Hepatocyte (in vitro differentiated cells): ENCODE measurements at regions not wholly inside any gene's neighbourhood (a gene's known extent, or its start where the extent isn't known, plus 50 kb on each side); places are given as distances from the start of the nearest gene placed in this dataset.
"Not testable (repeated sequence)": the region's sequence is repeated elsewhere in the genome, so short reads cannot be mapped to it uniquely, and the experiment has no call there.

ENCODE experiments used
- DNase-seq: peaks from one replicate; pipeline ENCODE4 v3.0.0-alpha.2; 2016; ENCODE audit warnings: low spot score
- H2AFZ ChIP-seq: fragments of 200-600 bp; sonication (generic); 2 replicates; pipeline ENCODE4 v1.6.0; 2016; ENCODE audit warnings: antibody characterized with exemption, mild to moderate bottlenecking
- H3K27ac ChIP-seq: fragments of 200-600 bp; sonication (generic); 2 replicates; pipeline ENCODE4 v1.5.1; 2016; ENCODE audit warnings: mild to moderate bottlenecking
- H3K27me3 ChIP-seq: fragments of 200-600 bp; sonication (generic); 2 replicates; pipeline ENCODE4 v1.6.1; 2016
- H3K36me3 ChIP-seq: fragments of 200-600 bp; sonication (generic); replicated peaks from 2 replicates; pipeline ENCODE4 v1.5.1; 2016; ENCODE audit warnings: low read depth; ENCODE audit not compliant: insufficient read depth
- H3K4me1 ChIP-seq: fragments of 200-600 bp; sonication (generic); 2 replicates; pipeline ENCODE4 v1.5.1; 2016; ENCODE audit warnings: mild to moderate bottlenecking, moderate library complexity; ENCODE audit not compliant: insufficient read depth
- H3K4me2 ChIP-seq: fragments of 200-600 bp; sonication (generic); 2 replicates; pipeline ENCODE4 v1.6.0; 2016
- H3K4me3 ChIP-seq: fragments of 200-600 bp; sonication (generic); 2 replicates; pipeline ENCODE4 v1.5.1; 2016; ENCODE audit warnings: mild to moderate bottlenecking
- H3K79me2 ChIP-seq: fragments of 200-600 bp; sonication (generic); 2 replicates; pipeline ENCODE4 v1.6.0; 2017; ENCODE audit warnings: mild to moderate bottlenecking
- H3K9me2 ChIP-seq: fragments of 200-600 bp; sonication (generic); replicated peaks from 2 replicates; pipeline ENCODE4 v1.6.0; 2017; ENCODE audit warnings: mild to moderate bottlenecking; ENCODE audit not compliant: insufficient read depth
- H3K9me3 ChIP-seq: fragments of 200-600 bp; sonication (generic); 2 replicates; pipeline ENCODE4 v1.5.1; 2016; ENCODE audit warnings: low read depth, mild to moderate bottlenecking
- H4K20me1 ChIP-seq: fragments of 200-600 bp; sonication (generic); 2 replicates; pipeline ENCODE4 v1.6.0; 2016; ENCODE audit warnings: mild to moderate bottlenecking; ENCODE audit not compliant: insufficient read depth, poor library complexity, severe bottlenecking
- CTCF ChIP-seq: fragments of 200-600 bp; sonication (generic); IDR thresholded peaks from 2 replicates; pipeline ENCODE4 v1.5.1; 2016; ENCODE audit warnings: antibody characterized with exemption, mild to moderate bottlenecking; ENCODE audit not compliant: poor library complexity
- EZH2 ChIP-seq: fragments of 200-600 bp; sonication (generic); IDR thresholded peaks from 2 replicates; pipeline ENCODE4 v1.6.1; 2016; ENCODE audit warnings: antibody characterized with exemption, mild to moderate bottlenecking, borderline replicate concordance
- EZH2phosphoT487 ChIP-seq: fragments of 200-600 bp; sonication (generic); IDR thresholded peaks from one replicate; pipeline ENCODE4 v1.6.1; 2018; ENCODE audit warnings: antibody characterized with exemption, mild to moderate bottlenecking, low read depth, moderate library complexity; ENCODE audit not compliant: unreplicated experiment, severe bottlenecking
- WGBS: methylation state at CpG from one replicate; pipeline ENCODE4 v1.1.6; 2016; ENCODE audit warnings: low lambda C conversion rate; ENCODE audit errors: missing lambda C conversion rate; 5-methylcytosine and 5-hydroxymethylcytosine counted together

DNA sequence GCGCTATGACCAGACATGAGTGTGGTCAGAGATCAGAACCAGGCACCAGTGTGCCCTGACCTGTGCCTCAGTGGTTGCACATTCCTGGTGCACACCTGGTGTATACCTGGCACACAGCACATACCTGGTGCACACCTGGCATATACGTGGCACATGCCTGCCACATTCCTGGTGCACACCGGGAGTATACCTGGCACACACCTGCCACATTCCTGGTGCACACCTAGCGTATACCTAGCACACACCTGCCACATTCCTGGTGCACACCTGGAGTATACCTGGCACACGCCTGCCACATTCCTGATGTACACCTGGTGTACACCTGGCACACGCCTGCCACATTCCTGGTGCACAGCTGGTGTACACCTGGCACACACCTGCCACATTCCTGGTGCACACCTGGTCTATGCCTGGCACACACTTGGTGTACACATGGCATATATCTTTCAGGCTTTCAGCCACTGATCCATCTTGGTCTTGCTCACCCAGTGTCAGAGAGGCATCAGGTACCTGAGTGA lies 61.3 kb upstream of the ADGRL1 start:
- Histone ChIP-seq H3K27me3 (peaks cover 6% of the 10 kb centered on the region), H3K4me2 (no peak overlapping the region), H3K9me3 (no peaks in the 10 kb centered on the region), H3K4me3 (no peak overlapping the region), H3K36me3 (no peaks in the 10 kb centered on the region), H4K20me1 (no peaks in the 10 kb centered on the region), H2AFZ (no peak overlapping the region), H3K9me2 (no peaks in the 10 kb centered on the region), H3K4me1 (peaks cover 12% of the 10 kb centered on the region), H3K79me2 (no peaks in the 10 kb centered on the region), H3K27ac (no peak overlapping the region)
- 94% methylated on average over 6 of the region's 6 CpGs for WGBS
- DNase-seq: no peak
- TF ChIP-seq EZH2 (no peak), CTCF (no peak)

- H3K9me3 ChIP-seq, H4K20me1 ChIP-seq, H3K27ac ChIP-seq, DNase-seq, H3K27me3 ChIP-seq, H3K79me2 ChIP-seq, H3K36me3 ChIP-seq, H3K4me3 ChIP-seq, H3K9me2 ChIP-seq: not testable (repeated sequence)
- 91% methylated on average over 4 of the region's 4 CpGs for WGBS
- H2AFZ ChIP-seq: peak overlapping the region; percentile 84
- H3K4me1 ChIP-seq: peaks cover 12% of the 10 kb centered on the region
- peak overlapping the region; percentile 94 for H3K4me2 ChIP-seq
Observed at GRCh38 chr19:14266208-14266607, 60.2 kb upstream of the ADGRL1 start.

DNA sequence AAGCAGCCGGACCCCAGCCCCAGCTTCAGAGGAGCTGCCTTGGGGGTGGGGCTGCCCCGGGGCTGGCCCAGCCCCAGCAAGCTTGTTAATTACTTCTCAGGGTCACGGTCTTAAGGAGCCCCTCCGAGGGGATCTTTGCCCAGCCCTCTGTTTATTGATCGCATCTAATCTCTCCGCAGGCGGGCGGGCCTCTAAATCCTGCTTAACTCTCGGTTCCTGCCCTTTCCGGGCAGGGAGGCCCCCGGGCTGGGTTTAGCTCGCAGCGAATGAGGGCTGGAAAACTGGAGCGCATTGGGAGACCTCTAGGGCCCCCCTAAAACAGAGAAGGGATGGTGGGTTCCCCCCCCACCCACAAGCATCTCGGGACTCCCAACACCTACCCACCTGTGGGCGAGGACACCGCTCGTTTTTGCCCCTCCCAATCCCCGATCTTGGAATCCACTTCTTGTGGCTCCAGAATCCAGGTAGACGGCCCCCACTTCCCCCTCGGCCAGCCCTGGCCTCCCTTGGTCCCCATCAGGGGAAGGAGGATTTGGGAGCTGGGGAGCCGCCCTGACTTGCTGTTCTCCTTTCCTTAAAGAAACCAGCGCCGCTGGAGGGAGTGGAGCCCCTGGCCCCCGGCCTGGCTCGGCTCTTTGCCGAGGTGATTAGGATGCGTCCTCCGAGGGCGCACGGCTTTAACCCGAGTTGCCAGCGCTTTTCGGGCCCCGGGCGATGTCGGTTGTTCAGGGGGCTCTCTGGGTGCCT lies 59.5 kb upstream of the ADGRL1 start:
- WGBS: 3% methylated on average over 37 of the region's 37 CpGs
- Histone ChIP-seq H3K4me3 (peak overlapping the region; percentile 21), H3K27ac (peak overlapping the region; percentile 27), H3K27me3 (peaks cover 6% of the 10 kb centered on the region), H3K4me2 (peak overlapping the region; percentile 94), H3K36me3 (no peaks in the 10 kb centered on the region), H3K4me1 (peaks cover 12% of the 10 kb centered on the region), H2AFZ (peak overlapping the region; percentile 84), H3K79me2 (no peaks in the 10 kb centered on the region), H3K9me2 (no peaks in the 10 kb centered on the region), H4K20me1 (no peaks in the 10 kb centered on the region), H3K9me3 (no peaks in the 10 kb centered on the region)
- no peak for TF ChIP-seq EZH2
- TF ChIP-seq EZH2phosphoT487: no peak
- TF ChIP-seq CTCF: no peak
- no peak for DNase-seq

- not testable (repeated sequence) for H3K27me3 ChIP-seq, H4K20me1 ChIP-seq, H3K4me2 ChIP-seq, H3K27ac ChIP-seq, DNase-seq, H3K4me3 ChIP-seq, H3K4me1 ChIP-seq, H3K9me3 ChIP-seq, H3K79me2 ChIP-seq, H3K36me3 ChIP-seq, H3K9me2 ChIP-seq, H2AFZ ChIP-seq
- WGBS: 90% methylated on average over 5 of the region's 7 CpGs
Observed at GRCh38 chr19:14255902-14256649, 50.1 kb upstream of the ADGRL1 start.
